GM23248 (cell line): ENCODE measurements at regions not wholly inside any gene's neighbourhood (a gene's known extent, or its start where the extent isn't known, plus 50 kb on each side); places are given as distances from the start of the nearest gene placed in this dataset.

Source experiments
- DNase-seq: peaks from one replicate; pipeline ENCODE4 v3.0.0-alpha.2; 2015
- H2AFZ ChIP-seq: fragments of 200-600 bp; sonication (generic); 2 replicates; pipeline ENCODE4 v1.6.1; 2016; ENCODE audit warnings: antibody characterized with exemption
- H3F3A ChIP-seq: fragments of 200-600 bp; sonication (generic); 2 replicates; pipeline ENCODE4 v1.6.1; 2016; ENCODE audit warnings: mild to moderate bottlenecking, antibody characterized with exemption, mixed run types; ENCODE audit not compliant: insufficient read depth
- H3K27ac ChIP-seq: fragments of 200-600 bp; sonication (generic); 2 replicates; pipeline ENCODE4 v1.5.1; 2016; ENCODE audit warnings: mild to moderate bottlenecking
- H3K27me3 ChIP-seq: fragments of 200-600 bp; sonication (generic); replicated peaks from 2 replicates; pipeline ENCODE4 v1.6.1; 2016; ENCODE audit warnings: mild to moderate bottlenecking; ENCODE audit not compliant: insufficient read depth
- H3K36me3 ChIP-seq: fragments of 200-600 bp; sonication (generic); 2 replicates; pipeline ENCODE4 v1.6.1; 2016; ENCODE audit warnings: low read depth, mild to moderate bottlenecking
- H3K4me1 ChIP-seq: fragments of 200-600 bp; sonication (generic); 2 replicates; pipeline ENCODE4 v1.6.1; 2016; ENCODE audit warnings: mild to moderate bottlenecking; ENCODE audit not compliant: insufficient read depth
- H3K4me2 ChIP-seq: fragments of 200-600 bp; sonication (generic); one replicate; pipeline ENCODE4 v1.6.1; 2016; ENCODE audit warnings: mild to moderate bottlenecking; ENCODE audit not compliant: unreplicated experiment
- H3K4me3 ChIP-seq: fragments of 200-600 bp; sonication (generic); 2 replicates; pipeline ENCODE4 v1.5.1; 2016; ENCODE audit warnings: mild to moderate bottlenecking
- H3K79me2 ChIP-seq: fragments of 200-600 bp; sonication (generic); 2 replicates; pipeline ENCODE4 v1.6.1; 2016; ENCODE audit warnings: mild to moderate bottlenecking; ENCODE audit not compliant: insufficient read depth
- H3K9ac ChIP-seq: fragments of 200-600 bp; sonication (generic); 2 replicates; pipeline ENCODE4 v1.6.1; 2016; ENCODE audit warnings: mild to moderate bottlenecking
- H3K9me2 ChIP-seq: fragments of 200-600 bp; sonication (generic); 2 replicates; pipeline ENCODE4 v1.6.1; 2016; ENCODE audit warnings: mixed run types, mild to moderate bottlenecking, moderate library complexity; ENCODE audit not compliant: insufficient read depth
- H3K9me3 ChIP-seq: fragments of 200-600 bp; sonication (generic); one replicate; pipeline ENCODE4 v1.6.1; 2017; ENCODE audit warnings: low read depth
- H4K20me1 ChIP-seq: fragments of 200-600 bp; sonication (generic); 2 replicates; pipeline ENCODE4 v1.6.0; 2016; ENCODE audit not compliant: insufficient read depth
- EZH2 ChIP-seq: fragments of 200-600 bp; sonication (generic); IDR thresholded peaks from 2 replicates; pipeline ENCODE4 v1.6.1; 2018; ENCODE audit warnings: antibody characterized with exemption, mild to moderate bottlenecking; ENCODE audit not compliant: insufficient read depth, poor library complexity, severe bottlenecking
- EZH2phosphoT487 ChIP-seq: fragments of 200-600 bp; sonication (generic); IDR thresholded peaks from 2 replicates; pipeline ENCODE4 v1.6.1; 2018; ENCODE audit warnings: antibody characterized with exemption, moderate library complexity, mild to moderate bottlenecking, low read depth; ENCODE audit not compliant: insufficient read depth
- WGBS, 2 experiments: methylation state at CpG; one replicate each; pipeline ENCODE4 v1.1.6; 2015 to 2017; ENCODE audit warnings: low lambda C conversion rate in 2 of 2, low coverage in 1 of 2; ENCODE audit errors: missing lambda C conversion rate in 2 of 2; 5-methylcytosine and 5-hydroxymethylcytosine counted together
- in situ Hi-C: fragments of 300-500 bp; cut with MboI; formaldehyde crosslinking; loops from 2 replicates; pipeline ENCODE4 v1.15.0; 2020

DNA sequence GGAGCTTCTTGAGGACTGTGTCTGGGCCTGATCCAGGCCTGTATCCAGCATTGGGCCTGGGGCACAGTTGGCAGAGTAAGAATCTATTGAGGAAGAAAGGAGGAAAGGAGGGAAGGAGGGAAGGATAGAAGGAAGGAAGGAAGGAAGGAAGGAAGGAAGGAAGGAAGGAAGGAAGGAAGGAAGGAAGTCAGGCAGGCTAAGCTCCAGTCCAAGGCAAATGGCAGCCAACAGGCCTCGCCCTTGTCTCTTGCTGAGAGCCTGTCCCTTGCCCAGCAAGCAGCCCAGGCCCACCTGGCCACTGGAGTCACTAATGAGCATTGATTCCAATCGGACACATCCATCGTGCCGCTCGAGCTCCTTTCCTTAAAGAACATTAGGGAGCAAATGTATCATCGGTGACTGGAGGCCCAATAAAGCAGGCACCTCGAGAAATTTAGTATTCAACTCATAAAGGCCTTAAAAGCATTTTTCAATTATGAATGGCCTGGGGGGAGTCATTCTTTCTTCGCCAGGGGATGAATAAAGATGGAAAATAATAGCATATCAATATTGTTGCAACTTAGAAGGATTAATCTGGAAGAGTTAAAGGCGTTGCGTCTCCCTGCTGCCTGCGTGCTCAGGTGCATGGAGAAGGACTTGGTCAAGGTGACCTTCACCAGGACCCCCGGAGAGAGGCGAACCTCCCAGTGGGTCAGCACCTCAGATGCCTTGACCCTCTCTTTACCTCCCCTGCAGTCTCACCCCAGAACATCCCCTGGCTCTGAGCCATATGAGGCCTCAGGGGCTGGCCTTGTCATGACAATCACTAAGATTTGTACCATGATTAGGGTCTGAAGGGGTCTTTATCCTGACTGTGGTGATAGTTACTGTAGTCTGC is 144.5 kb upstream of the RUNX3 start:
- WGBS, 2 experiments: 76 to 80% methylated on average over 12 to 13 of the region's 13 CpGs
- Histone ChIP-seq H3K9me3 (no peaks in the 10 kb centered on the region), H2AFZ (no peak overlapping the region), H3K27ac (no peak overlapping the region), H3K4me3 (no peak overlapping the region), H4K20me1 (no peaks in the 10 kb centered on the region), H3K36me3 (no peaks in the 10 kb centered on the region), H3K9me2 (no peaks in the 10 kb centered on the region), H3K9ac (no peak overlapping the region), H3K79me2 (no peaks in the 10 kb centered on the region), H3K27me3 (no peaks in the 10 kb centered on the region; the same call in 1 of the 2 replicates), H3F3A (no peaks in the 10 kb centered on the region), H3K4me2 (no peak overlapping the region), H3K4me1 (no peaks in the 10 kb centered on the region)
- no peak for TF ChIP-seq EZH2phosphoT487
- no peak for TF ChIP-seq EZH2
- no peak for DNase-seq
- in situ Hi-C loops: no loop called here

DNA sequence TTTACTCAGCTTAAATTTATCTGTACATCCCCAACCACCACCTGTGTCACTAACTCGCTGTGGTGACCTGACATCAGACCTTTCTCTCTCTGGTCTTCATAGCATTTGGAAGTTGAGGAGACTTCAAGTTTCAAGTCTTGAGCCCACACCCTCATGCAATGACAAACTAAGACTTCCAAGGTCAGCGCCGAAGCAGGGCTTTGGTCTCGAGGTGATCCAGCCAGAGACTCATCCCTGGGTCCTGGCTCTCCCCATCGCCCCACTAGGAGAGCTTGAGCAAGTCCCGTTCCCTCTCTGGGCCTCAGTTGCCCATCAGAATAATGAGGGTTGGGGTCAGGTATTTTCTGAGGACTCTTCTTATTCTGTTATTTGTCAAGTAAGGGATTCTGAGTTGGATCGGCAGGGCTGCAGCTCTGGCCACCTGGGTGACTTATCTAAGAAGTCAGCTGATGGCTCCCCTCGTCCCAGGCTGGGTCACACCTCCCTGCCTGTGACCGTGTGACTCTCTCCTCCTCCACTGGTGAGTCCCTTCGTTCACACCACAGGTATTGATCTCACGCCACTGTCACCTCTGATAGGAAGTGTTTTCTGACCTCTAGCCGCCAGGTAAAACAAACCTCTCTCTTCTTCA is 143.7 kb upstream of the RUNX3 start:
- H3K9ac ChIP-seq: no peak overlapping the region
- no peaks in the 10 kb centered on the region for H3K36me3 ChIP-seq
- H3K27ac ChIP-seq: no peak overlapping the region
- H3K9me3 ChIP-seq: no peaks in the 10 kb centered on the region
- H3K9me2 ChIP-seq: no peaks in the 10 kb centered on the region
- H3K4me2 ChIP-seq: no peak overlapping the region
- no peak overlapping the region for H3K4me3 ChIP-seq
- H4K20me1 ChIP-seq: no peaks in the 10 kb centered on the region
- no peaks in the 10 kb centered on the region for H3K4me1 ChIP-seq
- no peaks in the 10 kb centered on the region for H3K79me2 ChIP-seq
- H3K27me3 ChIP-seq: peaks cover under 1% of the 10 kb centered on the region; the same call in 1 of the 2 replicates
- H2AFZ ChIP-seq: no peak overlapping the region
- 52 to 60% methylated on average over 12 of the region's 12 CpGs for WGBS, 2 experiments
- in situ Hi-C loops: no loop called here
- H3F3A ChIP-seq: no peaks in the 10 kb centered on the region
- no peak for DNase-seq
- no peak for TF ChIP-seq EZH2

DNA sequence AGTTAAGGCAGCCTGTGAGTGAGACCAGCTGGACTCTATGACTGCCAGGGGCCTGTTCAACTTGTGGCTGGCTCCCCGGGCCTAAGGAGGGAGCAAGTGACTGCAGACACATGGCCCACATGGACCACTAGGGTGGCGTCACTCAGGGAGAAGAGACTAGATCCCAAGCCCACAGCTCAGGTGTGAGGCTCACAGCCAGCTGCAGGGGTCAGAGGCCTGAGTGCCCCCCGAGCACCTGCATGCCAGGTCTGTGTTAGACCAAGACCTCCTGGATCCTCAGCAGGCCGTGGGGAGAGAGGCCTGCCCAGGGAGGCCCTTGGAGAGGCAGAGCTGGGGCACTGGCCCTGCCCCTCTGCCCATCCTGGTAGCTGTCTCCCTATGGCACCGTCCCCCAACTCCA is 142.4 kb upstream of the RUNX3 start:
- no peaks in the 10 kb centered on the region for H3K9me3 ChIP-seq
- no peaks in the 10 kb centered on the region for H3K4me1 ChIP-seq
- in situ Hi-C loops: no loop called here
- no peaks in the 10 kb centered on the region for H4K20me1 ChIP-seq
- H3K27me3 ChIP-seq: peaks cover 12% of the 10 kb centered on the region
- no peaks in the 10 kb centered on the region for H3K79me2 ChIP-seq
- TF ChIP-seq EZH2phosphoT487 (no peak), EZH2 (no peak)
- H3F3A ChIP-seq: no peaks in the 10 kb centered on the region
- H3K9me2 ChIP-seq: no peaks in the 10 kb centered on the region
- WGBS, 2 experiments: 51% methylated on average over 5 of the region's 5 CpGs
- no peaks in the 10 kb centered on the region for H3K36me3 ChIP-seq
- DNase-seq: no peak
- H3K9ac ChIP-seq: no peak overlapping the region
- H3K4me3 ChIP-seq: no peak overlapping the region
- no peak overlapping the region for H3K27ac ChIP-seq
- H3K4me2 ChIP-seq: no peak overlapping the region
- H2AFZ ChIP-seq: no peak overlapping the region

DNA sequence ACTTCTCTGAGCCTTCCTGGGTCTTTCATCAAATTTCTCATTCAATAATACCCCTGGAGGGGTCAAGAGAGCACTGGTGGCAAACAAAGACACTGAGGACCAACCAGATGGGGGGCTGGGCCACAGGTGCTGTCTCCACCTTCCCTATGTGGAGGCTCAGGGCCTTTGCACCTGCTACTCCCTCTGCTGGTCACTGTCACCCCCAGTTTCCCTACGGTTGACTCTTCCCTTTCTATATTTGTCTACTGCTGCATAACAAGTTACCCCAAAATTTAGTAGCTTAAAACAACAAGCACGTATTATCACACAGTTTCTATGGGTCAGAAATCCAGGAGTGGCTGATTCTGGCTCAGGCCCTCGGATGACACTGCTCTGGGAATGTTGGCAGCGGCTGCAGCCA is 138.8 kb upstream of the RUNX3 start:
- no peaks in the 10 kb centered on the region for H3K79me2 ChIP-seq
- H3K27me3 ChIP-seq: peaks cover 26% of the 10 kb centered on the region
- H3F3A ChIP-seq: no peaks in the 10 kb centered on the region
- no peaks in the 10 kb centered on the region for H3K9me2 ChIP-seq
- no peak overlapping the region for H3K9ac ChIP-seq
- WGBS, 2 experiments: 44 to 55% methylated on average over 4 of the region's 4 CpGs
- H2AFZ ChIP-seq: no peak overlapping the region
- H3K36me3 ChIP-seq: no peaks in the 10 kb centered on the region
- no peak overlapping the region for H3K4me3 ChIP-seq
- no peaks in the 10 kb centered on the region for H3K9me3 ChIP-seq
- no peak overlapping the region for H3K4me2 ChIP-seq
- no peaks in the 10 kb centered on the region for H4K20me1 ChIP-seq
- DNase-seq: no peak
- TF ChIP-seq EZH2 (no peak), EZH2phosphoT487 (no peak)
- 0 out of 2 replicates have a peak, but pooled peaks cover 6% of the 10 kb centered on the region for H3K4me1 ChIP-seq
- no peak overlapping the region for H3K27ac ChIP-seq
- in situ Hi-C loops: no loop called here
